LNCaP clone FGC (cell line): ENCODE measurements at regions not wholly inside any gene's neighbourhood (a gene's known extent, or its start where the extent isn't known, plus 50 kb on each side); places are given as distances from the start of the nearest gene placed in this dataset.

Experiments used
- DNase-seq: peaks from one replicate; pipeline ENCODE4 v3.0.0-alpha.2; 2011; ENCODE audit warnings: low read depth
- H3K4me3 ChIP-seq: 2 replicates; pipeline ENCODE4 v1.5.1; 2011; ENCODE audit warnings: mild to moderate bottlenecking, low read depth, low read length, control low read depth
- TF ChIP-seq, protein P1 (sequence below): IDR thresholded peaks from 2 replicates; pipeline ENCODE4 v1.5.1; 2012; ENCODE audit warnings: mild to moderate bottlenecking; ENCODE audit not compliant: control insufficient read depth, insufficient read depth; ENCODE audit errors: extremely low read depth

DNA sequence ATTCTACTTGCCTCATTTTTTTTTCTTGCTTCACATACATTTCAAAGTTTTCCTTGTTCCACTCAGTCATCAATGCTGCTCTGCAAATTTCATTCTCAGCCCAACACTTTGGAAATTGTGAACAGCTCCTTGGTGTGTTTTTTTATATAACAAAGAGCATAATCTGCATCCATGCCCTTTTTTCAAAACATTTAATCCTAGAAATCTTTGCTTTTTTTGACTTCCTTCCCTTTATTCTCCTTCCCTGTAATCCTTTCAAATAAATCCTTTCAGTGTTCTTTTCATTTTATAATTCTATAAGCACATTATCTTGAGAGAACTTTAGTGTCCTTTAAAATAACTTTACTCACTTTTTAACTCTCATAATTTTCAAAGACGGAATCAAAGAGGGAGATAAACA, 1150.8 kb downstream of the SI start:
- TF ChIP-seq, protein P1, sequence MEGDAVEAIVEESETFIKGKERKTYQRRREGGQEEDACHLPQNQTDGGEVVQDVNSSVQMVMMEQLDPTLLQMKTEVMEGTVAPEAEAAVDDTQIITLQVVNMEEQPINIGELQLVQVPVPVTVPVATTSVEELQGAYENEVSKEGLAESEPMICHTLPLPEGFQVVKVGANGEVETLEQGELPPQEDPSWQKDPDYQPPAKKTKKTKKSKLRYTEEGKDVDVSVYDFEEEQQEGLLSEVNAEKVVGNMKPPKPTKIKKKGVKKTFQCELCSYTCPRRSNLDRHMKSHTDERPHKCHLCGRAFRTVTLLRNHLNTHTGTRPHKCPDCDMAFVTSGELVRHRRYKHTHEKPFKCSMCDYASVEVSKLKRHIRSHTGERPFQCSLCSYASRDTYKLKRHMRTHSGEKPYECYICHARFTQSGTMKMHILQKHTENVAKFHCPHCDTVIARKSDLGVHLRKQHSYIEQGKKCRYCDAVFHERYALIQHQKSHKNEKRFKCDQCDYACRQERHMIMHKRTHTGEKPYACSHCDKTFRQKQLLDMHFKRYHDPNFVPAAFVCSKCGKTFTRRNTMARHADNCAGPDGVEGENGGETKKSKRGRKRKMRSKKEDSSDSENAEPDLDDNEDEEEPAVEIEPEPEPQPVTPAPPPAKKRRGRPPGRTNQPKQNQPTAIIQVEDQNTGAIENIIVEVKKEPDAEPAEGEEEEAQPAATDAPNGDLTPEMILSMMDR, result no peak
- no peak for DNase-seq
- no peak overlapping the region for H3K4me3 ChIP-seq

DNA sequence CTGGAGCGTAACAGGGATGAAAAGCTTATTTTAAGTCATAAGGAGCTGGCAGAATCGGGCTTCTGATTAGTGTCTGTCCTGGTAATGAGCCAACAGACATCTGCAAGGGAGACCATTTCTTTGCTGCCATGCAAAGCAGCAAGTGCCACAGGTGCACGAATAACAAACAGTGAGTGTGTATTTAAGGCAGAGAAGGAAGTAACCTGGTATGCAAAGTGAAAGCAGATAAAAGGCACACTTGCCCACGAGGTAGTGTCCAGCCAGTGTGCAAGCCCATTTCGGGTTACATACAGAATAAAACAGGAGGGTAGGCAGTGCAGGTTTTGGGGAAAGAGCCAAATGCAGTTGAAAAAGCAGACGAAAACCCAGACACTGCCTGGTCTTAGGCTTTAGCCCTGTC, 1153.7 kb downstream of the SI start:
- no peak overlapping the region for H3K4me3 ChIP-seq
- no peak for DNase-seq
- TF ChIP-seq, protein P1, result no peak

DNA sequence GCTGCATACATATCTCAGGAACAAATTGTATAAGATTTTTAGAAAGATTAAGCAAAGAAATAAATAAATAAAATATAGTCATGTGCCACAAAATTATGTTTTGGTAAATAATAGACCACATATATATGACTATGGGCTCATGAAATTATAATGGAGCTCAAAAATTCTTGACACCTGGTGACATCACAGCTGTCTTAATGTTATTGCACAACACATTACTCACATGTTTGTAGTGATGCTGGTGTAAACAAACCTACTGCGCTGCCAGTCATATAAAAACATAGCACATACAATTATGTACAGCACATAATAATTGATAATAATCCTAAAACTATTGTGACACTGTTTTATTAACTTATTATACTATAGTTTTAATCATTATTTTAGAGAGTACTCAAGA, 1159.1 kb downstream of the SI start:
- DNase-seq, result no peak
- TF ChIP-seq, protein P1, result no peak

DNA sequence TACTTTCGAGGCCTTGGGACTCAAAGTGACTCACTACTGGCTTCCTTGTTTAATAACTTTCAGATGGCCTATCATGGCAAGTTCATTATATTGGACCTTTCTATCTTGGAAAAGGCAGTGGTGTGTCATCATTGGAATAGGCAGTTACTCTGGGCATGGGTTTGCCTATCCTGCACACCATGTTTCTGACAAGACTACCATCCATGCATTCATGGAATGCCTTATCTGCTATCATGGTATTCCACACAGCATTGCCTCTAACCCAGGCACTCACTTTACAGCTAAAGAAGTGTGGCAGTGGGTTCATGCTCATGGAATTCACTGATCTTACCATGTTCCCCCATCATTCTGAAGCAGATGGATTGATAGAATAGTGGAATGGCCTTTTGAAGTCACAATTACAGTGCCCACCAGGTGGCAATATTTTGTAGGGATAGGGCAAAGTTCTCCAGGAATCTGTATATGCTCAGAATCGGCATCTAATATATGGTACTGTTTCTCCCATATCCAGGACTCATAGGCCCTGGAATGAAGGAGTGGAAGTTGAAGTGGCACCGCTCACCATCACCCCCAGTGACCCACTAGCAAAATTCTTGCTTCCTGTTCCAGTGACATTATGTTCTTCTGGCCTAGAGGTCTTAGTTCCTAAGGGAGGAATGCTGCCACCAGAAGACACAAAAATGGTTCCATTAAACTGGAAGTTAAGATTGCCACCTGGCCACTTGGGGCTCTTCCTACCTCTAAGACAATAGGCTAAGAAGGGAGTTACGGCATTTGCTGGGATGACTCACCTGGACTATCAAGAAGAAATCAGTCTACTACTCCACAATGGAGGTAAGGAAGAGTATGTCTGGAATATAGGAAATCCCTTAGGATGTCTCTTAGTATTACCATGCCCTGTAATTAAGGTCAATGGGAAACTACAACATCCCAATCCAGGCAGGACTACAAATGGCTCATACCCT, 1161.4 kb downstream of the SI start:
- DNase-seq, result no peak
- H3K4me3 ChIP-seq, result no peak overlapping the region
- TF ChIP-seq, protein P1, result peak; percentile 50

More for the DNA sequence above, 1159.1 kb downstream of the SI start:
- H3K4me3 ChIP-seq, result no peak overlapping the region

DNA sequence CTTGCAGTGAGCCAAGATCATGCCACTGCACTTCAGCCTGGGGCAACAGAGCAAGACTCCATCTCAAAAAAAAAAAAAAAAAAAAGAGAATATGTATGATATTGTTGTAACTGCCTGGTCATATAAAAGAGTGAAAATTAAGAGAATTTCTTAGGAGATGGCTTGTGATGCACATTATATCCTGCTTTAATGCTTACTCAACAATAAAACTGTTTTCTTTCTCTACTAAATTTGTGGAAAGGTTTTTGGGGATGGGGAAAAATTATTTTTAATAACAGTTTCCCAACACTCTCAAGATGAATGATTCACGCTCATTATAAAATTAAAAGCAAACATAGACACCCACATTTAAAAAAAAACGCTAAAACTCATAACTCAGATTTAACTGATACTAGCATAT, 1163.0 kb downstream of the SI start:
- no peak for DNase-seq
- TF ChIP-seq, protein P1, result no peak
- no peak overlapping the region for H3K4me3 ChIP-seq

DNA sequence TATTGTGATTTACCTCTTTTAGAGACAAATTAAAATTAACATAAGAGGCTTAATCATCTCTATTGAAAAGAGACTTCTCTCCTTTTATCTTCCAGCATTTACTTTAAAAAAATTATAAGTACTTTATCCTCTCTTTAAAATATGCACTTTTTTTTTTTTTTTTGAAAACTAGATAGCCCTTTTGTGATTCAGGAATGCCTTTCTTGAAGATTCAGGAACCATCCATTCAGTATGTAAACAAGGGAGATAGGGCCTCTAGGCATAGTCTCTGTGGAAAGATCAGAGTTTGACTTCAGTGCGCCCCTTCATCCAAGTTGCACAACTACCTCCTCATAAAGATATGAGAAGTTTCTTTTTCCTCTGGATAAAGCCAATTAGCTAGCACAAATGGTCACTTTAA, 1163.7 kb downstream of the SI start:
- no peak for DNase-seq
- TF ChIP-seq, protein P1, result no peak
- H3K4me3 ChIP-seq, result no peak overlapping the region
